NOMO-1 (cell line): ENCODE measurements at regions not wholly inside any gene's neighbourhood (a gene's known extent, or its start where the extent isn't known, plus 50 kb on each side); places are given as distances from the start of the nearest gene placed in this dataset.
A peak's percentile ranks its signal among the peaks of the same experiment; 100 is the strongest.

Experiments used
- DNase-seq, 2 experiments: peaks; one replicate each; lab custom pipeline; 2025; ENCODE audit not compliant: unreplicated experiment in 2 of 2; lab: John Stamatoyannopoulos, UW

DNA sequence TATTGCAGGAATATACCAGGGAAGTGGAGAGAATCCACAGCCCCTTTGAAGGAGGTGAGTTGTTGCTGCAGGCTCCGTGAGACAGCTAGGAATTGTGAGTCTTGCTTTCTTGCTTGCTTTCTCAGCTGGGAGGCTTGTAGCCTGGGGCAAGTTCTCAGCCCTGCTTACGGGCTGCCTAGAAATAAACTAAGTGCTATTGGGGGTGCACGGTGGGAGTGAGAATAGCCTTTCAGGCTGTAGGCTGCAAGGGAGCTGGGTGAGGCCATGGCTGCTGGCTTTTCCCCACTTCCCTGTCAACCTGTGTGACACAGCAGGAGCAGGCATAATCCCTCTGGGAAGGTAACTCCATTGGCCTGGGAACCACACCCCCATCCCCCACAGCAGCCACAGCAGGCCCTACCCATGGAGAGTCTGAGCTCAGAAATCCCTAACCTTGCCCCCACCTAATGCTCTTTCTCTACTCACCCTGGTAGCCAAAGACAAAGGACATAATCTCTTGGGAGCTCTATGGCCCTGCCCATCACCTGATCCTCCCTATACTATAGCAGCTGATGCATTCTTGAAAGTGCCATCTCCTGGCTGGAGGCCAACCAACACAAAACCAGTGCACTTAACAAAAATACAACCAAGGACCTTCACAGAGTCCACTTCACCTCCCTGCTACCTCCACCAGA, 113.0 kb downstream of the MMRN1 start:
- DNase-seq: no peak

- no peak for DNase-seq
These were observed 114.3 kb upstream of the CCSER1 start for GRCh38 chr4:90012918-90013317.

GRCh38 chr4:90024519-90024918, 102.7 kb upstream of the CCSER1 start:
- no peak for DNase-seq

DNA sequence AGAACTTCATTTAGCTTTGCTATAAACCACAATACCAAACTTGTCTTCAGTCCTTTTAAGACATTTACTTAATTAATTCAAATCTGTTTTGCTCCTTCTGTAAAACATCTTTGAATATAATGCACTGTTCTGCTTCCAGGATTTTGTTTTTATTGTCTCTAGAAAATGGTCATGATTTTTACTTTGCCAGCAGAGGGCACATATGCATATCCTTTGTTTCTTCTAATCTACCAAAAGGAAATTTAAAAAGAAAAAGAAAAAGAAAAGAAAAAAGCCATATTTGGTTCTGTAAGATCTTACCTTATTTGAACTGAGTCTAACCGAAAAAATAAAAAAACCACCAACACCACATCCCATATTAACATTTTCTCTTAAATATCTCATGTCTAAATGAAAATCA, 101.9 kb upstream of the CCSER1 start:
- DNase-seq: no peak

DNA sequence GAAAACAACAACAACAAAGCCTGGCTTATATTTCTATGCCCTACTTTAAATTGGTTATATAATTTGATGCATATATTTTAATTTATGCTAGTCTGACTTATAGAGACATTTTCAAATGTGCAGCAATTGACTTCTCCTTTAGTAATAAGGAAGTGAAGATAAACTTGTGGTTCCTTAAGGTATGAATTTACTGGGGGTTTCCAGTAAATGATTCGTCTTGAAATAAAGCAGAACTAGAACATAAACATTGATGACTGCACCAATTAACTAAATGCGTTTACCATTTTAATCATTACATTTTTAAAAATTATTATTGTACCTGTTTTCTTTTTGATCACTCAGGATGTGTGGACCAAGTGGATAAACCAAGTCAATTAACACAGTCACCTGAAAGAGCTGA, 99.6 kb upstream of the CCSER1 start:
- DNase-seq: peak in 1 of 2 experiments; percentile 30

DNA sequence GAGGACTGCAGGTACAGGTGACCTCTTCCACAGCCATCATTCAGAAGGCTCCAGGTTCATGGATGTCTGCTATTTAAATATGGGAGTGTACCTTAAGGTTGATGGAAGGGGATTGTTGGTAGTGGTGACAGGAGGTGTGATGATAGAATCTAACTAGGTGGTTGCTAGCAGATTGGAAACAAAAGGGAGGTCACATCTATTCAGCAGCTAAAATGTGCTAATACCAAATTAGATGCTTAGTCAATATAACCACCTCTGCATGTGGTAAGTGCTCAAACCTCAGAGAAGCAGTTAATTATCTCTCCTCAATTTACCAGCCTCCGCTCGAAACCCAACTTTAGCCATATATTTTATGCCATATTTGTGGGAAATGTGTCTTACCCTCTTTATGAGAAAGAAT, 98.7 kb upstream of the CCSER1 start:
- DNase-seq: no peak

DNA sequence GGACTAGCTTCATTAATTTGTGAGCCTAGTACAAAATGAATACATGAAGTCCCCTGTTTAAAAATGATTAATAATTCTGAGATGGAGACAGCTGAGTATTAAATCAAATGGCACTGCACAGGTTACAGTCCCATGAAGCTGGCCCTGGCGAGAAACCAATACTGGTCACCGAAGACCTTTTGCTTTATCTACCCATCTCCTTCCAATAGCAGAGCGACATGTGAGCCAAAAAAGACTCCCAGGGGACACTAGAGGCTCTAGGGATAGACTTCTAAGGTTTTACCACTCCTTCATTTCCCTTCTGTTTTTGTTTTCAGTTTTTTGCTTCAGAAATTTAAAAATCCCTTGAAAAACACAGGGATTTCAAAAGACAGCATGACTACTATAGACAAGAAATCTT, 97.0 kb upstream of the CCSER1 start:
- no peak for DNase-seq

GRCh38 chr4:90030953-90031352, 96.2 kb upstream of the CCSER1 start:
- no peak for DNase-seq

- no peak for DNase-seq
These were observed 88.1 kb upstream of the CCSER1 start for GRCh38 chr4:90039122-90039521.

DNA sequence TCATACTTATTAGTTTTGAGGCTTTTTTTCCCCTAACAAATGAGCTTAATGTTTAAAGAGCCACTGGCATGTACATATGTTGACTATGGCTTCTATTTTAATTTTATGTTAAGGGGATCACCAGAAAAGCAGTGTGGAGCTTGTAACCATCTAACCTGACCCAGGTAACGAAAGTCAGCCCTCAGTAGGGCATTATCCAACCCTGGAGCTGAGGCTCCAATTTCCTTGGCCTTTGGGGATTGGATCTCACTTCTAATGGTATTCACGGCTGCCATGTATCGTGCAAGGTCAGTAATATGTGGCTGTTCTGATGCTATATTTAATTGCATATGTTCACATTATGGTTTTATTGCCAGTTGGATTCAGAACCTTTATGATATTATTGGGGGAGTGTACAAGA, 75.2 kb upstream of the CCSER1 start:
- no peak for DNase-seq

GRCh38 chr4:90057091-90057490, 70.1 kb upstream of the CCSER1 start:
- no peak for DNase-seq

DNA sequence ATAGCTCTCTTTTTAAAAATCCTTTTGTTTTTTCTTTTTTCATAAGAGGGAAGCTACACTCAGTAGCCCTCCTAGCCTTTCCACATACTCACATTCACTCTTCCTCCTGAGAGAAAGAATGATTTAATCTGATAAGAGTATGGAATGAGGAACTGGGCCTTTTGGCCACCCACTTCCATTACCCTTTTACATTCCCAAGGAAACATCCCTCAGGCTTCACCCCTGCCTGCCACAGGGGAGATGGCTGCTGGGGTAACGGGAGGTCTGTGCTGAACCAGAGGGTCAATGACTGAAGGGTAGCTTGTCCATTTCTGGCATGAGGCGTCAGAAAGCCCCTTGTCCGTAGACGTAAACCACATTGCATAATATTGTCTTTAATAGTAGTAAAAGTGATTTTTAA, 67.2 kb upstream of the CCSER1 start:
- no peak for DNase-seq

- DNase-seq: no peak
These were observed 65.3 kb upstream of the CCSER1 start for GRCh38 chr4:90061881-90062280.

DNA sequence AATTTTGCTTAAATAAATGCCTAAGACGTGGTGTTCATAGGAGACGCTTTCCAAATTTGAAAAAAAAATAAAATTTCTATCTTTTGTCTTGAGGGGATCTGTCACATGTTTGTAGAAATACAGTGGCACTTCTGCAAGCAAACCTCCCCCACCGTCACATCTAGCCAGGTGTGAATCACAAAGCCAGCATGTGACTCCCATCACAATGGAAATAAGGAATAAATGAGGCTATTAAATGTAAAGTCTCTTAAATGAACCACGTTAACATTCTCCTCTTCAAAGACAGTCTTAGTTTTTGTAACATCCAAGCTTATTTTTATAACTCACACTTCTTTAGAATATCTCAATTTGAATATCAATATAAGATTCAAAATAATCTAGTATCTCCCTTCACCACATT, 63.0 kb upstream of the CCSER1 start:
- no peak for DNase-seq

- no peak for DNase-seq
These were observed 58.0 kb upstream of the CCSER1 start for GRCh38 chr4:90069151-90069550.

GRCh38 chr4:90071289-90072235, 55.6 kb upstream of the CCSER1 start:
- peak; percentile 6 to 43 for DNase-seq

DNA sequence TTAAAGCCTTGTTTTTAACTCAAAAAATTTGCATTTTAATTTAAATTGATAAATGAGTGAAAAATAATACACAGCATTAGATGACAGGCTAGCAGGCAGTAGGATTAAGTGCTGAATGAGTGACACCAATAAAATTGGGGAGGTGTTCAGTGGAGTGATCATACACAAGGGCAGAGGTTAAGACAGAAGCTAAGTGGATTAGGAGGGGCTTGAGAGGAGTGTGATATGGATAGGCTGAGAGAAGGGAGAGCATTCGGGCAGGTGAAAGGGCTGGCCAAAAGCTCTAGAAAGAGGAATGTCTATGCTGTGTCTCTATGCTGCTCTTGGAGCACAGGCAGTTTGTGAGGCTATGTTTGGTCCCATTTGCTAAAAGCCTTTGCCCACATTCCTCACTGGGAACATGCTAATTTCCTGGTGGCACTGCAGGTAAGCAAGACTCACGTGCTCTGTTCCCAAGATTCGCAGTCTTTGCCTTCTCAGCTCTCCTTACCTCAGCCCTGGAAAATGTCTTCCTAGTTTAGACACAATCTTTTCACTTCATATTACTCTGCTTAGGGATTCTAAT, 52.8 kb upstream of the CCSER1 start:
- DNase-seq: no peak
